Cardiac muscle cell (in vitro differentiated cells and primary cell): ENCODE measurements at regions not wholly inside any gene's neighbourhood (a gene's known extent, or its start where the extent isn't known, plus 50 kb on each side); places are given as distances from the start of the nearest gene placed in this dataset.

Experiments used
- DNase-seq, 2 donors: peaks; one replicate each; pipeline versions ENCODE4 v3.0.0 to v3.0.0-alpha.2; 2010 to 2017; ENCODE audit warnings: low read depth in 1 of 2, low spot score in 1 of 2
- H3K27ac ChIP-seq: fragments of 200-600 bp; sonication (generic); 2 replicates; pipeline ENCODE4 v1.5.1; 2016
- H3K27me3 ChIP-seq: fragments of 200-600 bp; sonication (generic); 2 replicates; pipeline ENCODE4 v1.6.0; 2016; ENCODE audit warnings: control low read depth
- H3K36me3 ChIP-seq: fragments of 200-600 bp; sonication (generic); 2 replicates; pipeline ENCODE4 v1.5.1; 2016; ENCODE audit warnings: control low read depth
- H3K4me1 ChIP-seq: fragments of 200-600 bp; sonication (generic); 2 replicates; pipeline ENCODE4 v1.8.1; 2017; ENCODE audit warnings: low read depth, mild to moderate bottlenecking, mixed run types
- H3K4me3 ChIP-seq: fragments of 200-600 bp; sonication (generic); 2 replicates; pipeline ENCODE4 v1.5.1; 2016; ENCODE audit warnings: mild to moderate bottlenecking
- H3K9me3 ChIP-seq: fragments of 200-600 bp; sonication (generic); 2 replicates; pipeline ENCODE4 v1.5.1; 2017; ENCODE audit warnings: low read depth, mild to moderate bottlenecking, control low read depth
- TF ChIP-seq, protein P1 (sequence below): IDR thresholded peaks from 2 replicates; pipeline ENCODE4 v1.5.1; 2012; ENCODE audit warnings: low read depth, mild to moderate bottlenecking, low read length

DNA sequence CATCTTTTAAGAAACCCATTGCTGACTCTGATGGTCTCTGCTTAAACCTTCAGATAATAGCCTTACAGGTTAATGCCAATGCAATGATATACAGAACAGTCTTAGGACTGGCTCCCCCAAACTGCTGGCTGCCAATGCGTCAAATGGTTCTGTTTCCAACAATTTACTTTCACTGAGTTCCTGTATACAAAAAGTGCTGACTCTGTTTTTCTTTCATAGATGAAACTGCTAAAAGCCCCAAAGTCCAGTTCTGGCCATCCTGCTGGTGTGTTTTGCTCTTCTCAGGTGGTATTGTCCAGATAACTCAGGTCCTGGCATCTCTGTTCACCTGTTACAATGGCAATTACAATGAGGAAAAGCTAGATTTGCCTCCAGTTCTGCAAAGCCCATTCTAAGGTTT is 326.9 kb downstream of the GRIN2B start:
- TF ChIP-seq, protein P1, sequence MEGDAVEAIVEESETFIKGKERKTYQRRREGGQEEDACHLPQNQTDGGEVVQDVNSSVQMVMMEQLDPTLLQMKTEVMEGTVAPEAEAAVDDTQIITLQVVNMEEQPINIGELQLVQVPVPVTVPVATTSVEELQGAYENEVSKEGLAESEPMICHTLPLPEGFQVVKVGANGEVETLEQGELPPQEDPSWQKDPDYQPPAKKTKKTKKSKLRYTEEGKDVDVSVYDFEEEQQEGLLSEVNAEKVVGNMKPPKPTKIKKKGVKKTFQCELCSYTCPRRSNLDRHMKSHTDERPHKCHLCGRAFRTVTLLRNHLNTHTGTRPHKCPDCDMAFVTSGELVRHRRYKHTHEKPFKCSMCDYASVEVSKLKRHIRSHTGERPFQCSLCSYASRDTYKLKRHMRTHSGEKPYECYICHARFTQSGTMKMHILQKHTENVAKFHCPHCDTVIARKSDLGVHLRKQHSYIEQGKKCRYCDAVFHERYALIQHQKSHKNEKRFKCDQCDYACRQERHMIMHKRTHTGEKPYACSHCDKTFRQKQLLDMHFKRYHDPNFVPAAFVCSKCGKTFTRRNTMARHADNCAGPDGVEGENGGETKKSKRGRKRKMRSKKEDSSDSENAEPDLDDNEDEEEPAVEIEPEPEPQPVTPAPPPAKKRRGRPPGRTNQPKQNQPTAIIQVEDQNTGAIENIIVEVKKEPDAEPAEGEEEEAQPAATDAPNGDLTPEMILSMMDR = no peak
- DNase-seq = no peak

DNA sequence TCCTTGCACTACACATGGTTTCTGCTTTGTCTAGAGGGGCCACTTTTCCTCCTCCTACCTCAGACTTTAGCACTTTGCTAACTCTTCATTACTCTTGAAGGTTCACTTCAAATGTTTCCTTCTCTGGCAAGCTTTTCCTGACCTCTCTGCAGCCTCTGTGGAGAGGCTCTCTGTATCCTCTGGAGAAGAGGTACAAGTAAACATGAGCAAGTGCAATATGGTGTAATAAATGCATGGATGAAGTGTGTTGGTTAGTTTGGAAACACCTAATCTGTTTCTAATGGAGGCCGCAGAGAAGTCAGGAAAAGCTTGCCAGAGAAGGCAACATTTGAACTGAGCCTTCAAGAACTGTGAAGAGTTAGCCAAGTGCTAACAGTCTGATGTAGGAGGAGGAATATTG is 329.3 kb downstream of the GRIN2B start:
- DNase-seq = no peak
- Histone ChIP-seq H3K4me3 (no peak overlapping the region), H3K27me3 (no peaks in the 10 kb centered on the region), H3K9me3 (no peaks in the 10 kb centered on the region), H3K36me3 (no peaks in the 10 kb centered on the region), H3K4me1 (no peaks in the 10 kb centered on the region), H3K27ac (no peak overlapping the region)
- TF ChIP-seq, protein P1 = no peak

More for the DNA sequence above, 326.9 kb downstream of the GRIN2B start:
- Histone ChIP-seq H3K4me1 (no peaks in the 10 kb centered on the region), H3K27me3 (peaks cover 9% of the 10 kb centered on the region), H3K9me3 (no peaks in the 10 kb centered on the region), H3K4me3 (no peak overlapping the region), H3K36me3 (no peaks in the 10 kb centered on the region), H3K27ac (no peak overlapping the region)

DNA sequence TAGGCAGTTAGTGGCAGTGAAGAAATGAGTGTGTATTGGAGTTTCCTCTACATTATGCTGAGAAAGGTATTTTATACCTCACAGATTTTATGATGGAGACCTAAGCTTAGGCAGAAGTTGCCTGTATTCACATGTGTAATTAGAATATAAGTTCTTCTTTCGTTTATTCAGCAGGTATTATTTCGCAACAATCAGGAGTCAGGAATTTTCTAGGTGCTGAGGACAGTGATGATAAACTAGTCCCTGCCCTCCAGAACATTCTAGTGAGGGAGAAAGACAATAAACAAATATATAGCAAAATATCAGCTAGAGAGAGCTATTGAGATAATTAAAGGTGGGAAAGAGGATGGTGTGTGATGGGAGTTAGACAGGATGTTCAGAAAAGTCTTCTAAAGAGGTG is 345.7 kb downstream of the GRIN2B start:
- no peaks in the 10 kb centered on the region for H3K27me3 ChIP-seq
- TF ChIP-seq, protein P1 = no peak

DNA sequence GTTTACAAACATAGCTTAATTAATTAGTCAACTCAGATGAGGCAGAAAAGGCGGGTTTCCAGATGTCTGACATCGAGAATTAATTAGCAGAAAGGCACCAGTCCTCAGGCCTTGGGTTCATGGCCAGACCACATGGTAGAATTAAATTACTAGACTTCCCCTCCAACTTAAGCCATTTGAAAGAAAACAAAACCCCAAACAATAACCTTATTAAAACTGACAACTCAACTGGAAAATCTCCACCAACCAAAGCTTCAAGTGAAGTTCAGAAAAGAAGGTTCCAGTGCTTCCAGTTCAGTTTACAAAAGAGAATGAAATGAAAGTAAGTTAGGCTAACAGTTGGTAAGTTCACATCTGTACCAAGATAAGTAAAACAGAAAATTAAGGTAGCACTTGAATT is 349.5 kb downstream of the GRIN2B start:
- Histone ChIP-seq H3K36me3 (no peaks in the 10 kb centered on the region), H3K4me3 (no peak overlapping the region), H3K4me1 (no peaks in the 10 kb centered on the region), H3K27ac (no peak overlapping the region), H3K9me3 (no peaks in the 10 kb centered on the region), H3K27me3 (no peaks in the 10 kb centered on the region)
- no peak for DNase-seq
- TF ChIP-seq, protein P1 = no peak

More for the DNA sequence above, 345.7 kb downstream of the GRIN2B start:
- Histone ChIP-seq H3K4me3 (no peak overlapping the region), H3K9me3 (no peaks in the 10 kb centered on the region), H3K27ac (no peak overlapping the region), H3K4me1 (no peaks in the 10 kb centered on the region), H3K36me3 (no peaks in the 10 kb centered on the region)
- DNase-seq = no peak

DNA sequence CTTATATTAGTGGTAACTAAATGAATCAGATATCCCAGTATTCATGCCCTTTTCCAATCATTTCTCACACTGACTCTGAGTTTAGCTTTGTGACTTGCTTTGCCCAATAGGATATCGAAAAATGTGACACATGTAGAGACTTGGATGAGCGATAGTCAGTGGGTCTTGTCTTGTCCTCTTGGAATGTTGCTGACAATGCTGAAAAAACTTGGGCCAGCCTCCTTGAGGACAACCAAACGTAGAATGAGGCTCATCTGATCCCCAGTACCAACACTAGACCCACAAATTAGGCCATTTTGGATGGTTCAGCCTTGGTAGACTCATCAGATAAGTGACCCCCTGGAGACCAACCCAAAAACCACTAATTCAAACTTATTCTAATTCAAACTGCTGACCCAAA is 351.0 kb downstream of the GRIN2B start:
- DNase-seq = no peak
- no peaks in the 10 kb centered on the region for H3K36me3 ChIP-seq
- no peaks in the 10 kb centered on the region for H3K27me3 ChIP-seq
- no peaks in the 10 kb centered on the region for H3K4me1 ChIP-seq
- H3K4me3 ChIP-seq = no peak overlapping the region
- H3K27ac ChIP-seq = no peak overlapping the region
- TF ChIP-seq, protein P1 = no peak
- H3K9me3 ChIP-seq = no peaks in the 10 kb centered on the region

DNA sequence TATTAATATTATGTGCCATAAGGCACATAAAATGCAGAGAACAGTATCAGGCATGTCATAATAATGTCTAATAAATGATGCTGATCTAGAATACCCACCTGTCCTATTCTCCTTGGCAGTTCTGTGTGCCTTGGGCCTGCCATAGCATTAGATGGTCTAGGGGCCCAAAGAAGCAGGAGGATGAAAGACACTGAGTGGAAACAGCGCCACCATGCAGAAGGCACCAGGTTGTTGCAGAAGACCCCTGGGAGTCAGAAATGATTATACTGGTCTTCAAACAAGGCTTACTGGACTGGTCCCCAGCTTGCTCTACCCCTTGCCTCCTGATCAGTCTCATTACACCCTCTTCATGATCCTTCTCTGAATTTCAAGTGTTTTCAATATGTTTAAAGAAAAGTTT is 353.3 kb downstream of the GRIN2B start:
- no peak for DNase-seq
- no peak overlapping the region for H3K27ac ChIP-seq
- no peak overlapping the region for H3K4me3 ChIP-seq
- H3K4me1 ChIP-seq = no peaks in the 10 kb centered on the region
- TF ChIP-seq, protein P1 = no peak
- no peaks in the 10 kb centered on the region for H3K9me3 ChIP-seq
- H3K36me3 ChIP-seq = no peaks in the 10 kb centered on the region
- no peaks in the 10 kb centered on the region for H3K27me3 ChIP-seq
